ENCODE measurements at regions not wholly inside any gene's neighbourhood (a gene's known extent, or its start where the extent isn't known, plus 50 kb on each side); places are given as distances from the start of the nearest gene placed in this dataset.

- no peak for TF ChIP-seq POLR2A (IDR thresholded peaks at IDR 0.05; ENCODE audit: low read length)
- TF ChIP-seq GATA1 (IDR thresholded peaks at IDR 0.05; ENCODE audit: low read depth, low read length), result no peak
Measured at GRCh38 chr4:89575840-89576239, 261.1 kb downstream of the SNCA start.

Data from erythroblast (primary cell).